ENCODE measurements at regions not wholly inside any gene's neighbourhood (a gene's known extent, or its start where the extent isn't known, plus 50 kb on each side); places are given as distances from the start of the nearest gene placed in this dataset.
"Not testable (repeated sequence)": the region's sequence is repeated elsewhere in the genome, so short reads cannot be mapped to it uniquely, and the experiment has no call there.

DNA sequence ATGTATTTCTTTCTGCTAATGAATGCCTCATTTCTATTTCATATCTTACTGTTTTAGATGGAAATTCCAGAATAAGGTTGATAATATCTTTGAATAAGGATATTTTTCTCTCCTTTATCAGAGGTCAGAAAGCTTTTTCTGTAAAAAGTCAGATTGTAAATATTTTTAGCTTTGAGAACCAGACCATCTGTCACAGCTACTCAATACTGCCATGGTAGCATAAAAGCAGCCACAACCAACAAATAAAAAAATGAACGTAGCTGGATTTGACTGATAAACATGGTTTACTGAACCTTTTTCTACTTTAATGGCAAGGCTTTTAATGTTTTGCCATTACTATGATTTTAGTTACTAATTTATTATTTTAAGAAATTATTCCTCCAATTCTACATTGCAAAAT is 217.4 kb upstream of the COX10 start:
- peaks cover 36% of the 10 kb centered on the region for H3K9me3 Mint-ChIP-seq
- ChIA-PET CTCF (no interaction called here), POLR2A (no interaction called here)
- no peak overlapping the region for H3K27ac Mint-ChIP-seq
- TF ChIP-seq GRHL2 (CRISPR knock-in tag; IDR thresholded peaks at IDR 0.05; ENCODE audit: insufficient replicate concordance, severe bottlenecking) (no peak), EMX1 (CRISPR knock-in tag; IDR thresholded peaks at IDR 0.05) (no peak), CREB1 (CRISPR knock-in tag; IDR thresholded peaks at IDR 0.05) (no peak), CBFB (CRISPR knock-in tag; IDR thresholded peaks at IDR 0.05; ENCODE audit: low read depth) (no peak), IRF2 (CRISPR knock-in tag; IDR thresholded peaks at IDR 0.05; ENCODE audit: borderline replicate concordance, low read depth) (no peak)
- TF ChIP-seq, protein P1, sequence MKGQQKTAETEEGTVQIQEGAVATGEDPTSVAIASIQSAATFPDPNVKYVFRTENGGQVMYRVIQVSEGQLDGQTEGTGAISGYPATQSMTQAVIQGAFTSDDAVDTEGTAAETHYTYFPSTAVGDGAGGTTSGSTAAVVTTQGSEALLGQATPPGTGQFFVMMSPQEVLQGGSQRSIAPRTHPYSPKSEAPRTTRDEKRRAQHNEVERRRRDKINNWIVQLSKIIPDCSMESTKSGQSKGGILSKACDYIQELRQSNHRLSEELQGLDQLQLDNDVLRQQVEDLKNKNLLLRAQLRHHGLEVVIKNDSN (CRISPR knock-in tag; IDR thresholded peaks at IDR 0.05) = no peak
- TF ChIP-seq, protein P2, sequence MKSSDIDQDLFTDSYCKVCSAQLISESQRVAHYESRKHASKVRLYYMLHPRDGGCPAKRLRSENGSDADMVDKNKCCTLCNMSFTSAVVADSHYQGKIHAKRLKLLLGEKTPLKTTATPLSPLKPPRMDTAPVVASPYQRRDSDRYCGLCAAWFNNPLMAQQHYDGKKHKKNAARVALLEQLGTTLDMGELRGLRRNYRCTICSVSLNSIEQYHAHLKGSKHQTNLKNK (CRISPR knock-in tag; IDR thresholded peaks at IDR 0.05) = no peak
- TF ChIP-seq, protein P3, sequence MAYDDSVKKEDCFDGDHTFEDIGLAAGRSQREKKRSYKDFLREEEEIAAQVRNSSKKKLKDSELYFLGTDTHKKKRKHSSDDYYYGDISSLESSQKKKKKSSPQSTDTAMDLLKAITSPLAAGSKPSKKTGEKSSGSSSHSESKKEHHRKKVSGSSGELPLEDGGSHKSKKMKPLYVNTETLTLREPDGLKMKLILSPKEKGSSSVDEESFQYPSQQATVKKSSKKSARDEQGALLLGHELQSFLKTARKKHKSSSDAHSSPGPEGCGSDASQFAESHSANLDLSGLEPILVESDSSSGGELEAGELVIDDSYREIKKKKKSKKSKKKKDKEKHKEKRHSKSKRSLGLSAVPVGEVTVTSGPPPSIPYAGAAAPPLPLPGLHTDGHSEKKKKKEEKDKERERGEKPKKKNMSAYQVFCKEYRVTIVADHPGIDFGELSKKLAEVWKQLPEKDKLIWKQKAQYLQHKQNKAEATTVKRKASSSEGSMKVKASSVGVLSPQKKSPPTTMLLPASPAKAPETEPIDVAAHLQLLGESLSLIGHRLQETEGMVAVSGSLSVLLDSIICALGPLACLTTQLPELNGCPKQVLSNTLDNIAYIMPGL (CRISPR knock-in tag; IDR thresholded peaks at IDR 0.05) = no peak
- peaks cover 16% of the 10 kb centered on the region for H3K36me3 Mint-ChIP-seq
- H3K4me3 Mint-ChIP-seq = no peak overlapping the region
- DNase-seq (ENCODE audit: low spot score) = no peak
- no peaks in the 10 kb centered on the region for H3K4me1 Mint-ChIP-seq
- no peak for ATAC-seq
- H3K27me3 Mint-ChIP-seq (ENCODE audit: low read depth) = no peaks in the 10 kb centered on the region; the same call in 1 of the 2 replicates

DNA sequence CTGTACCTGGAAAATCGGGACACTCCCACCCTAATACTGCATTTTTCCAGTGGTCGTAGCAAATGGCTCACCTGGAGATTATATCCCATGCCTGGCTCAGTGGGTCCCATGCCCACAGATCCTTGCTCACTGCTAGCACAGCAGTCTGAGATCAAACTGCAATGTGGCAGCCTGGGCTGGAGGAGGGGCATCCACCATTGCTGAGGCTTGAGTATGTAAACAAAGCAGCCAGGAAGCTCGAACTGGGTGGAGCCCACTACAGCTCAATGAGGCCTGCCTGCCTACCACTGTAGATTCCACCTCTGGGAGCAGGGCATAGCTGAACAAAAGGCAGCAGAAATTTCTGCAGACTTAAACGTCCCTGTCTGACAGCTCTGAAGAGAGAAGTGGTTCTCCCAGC is 213.6 kb upstream of the COX10 start:
- H3K4me3 Mint-ChIP-seq; DNase-seq (ENCODE audit: low spot score); H3K27me3 Mint-ChIP-seq (ENCODE audit: low read depth); H3K4me1 Mint-ChIP-seq; POLR2A ChIA-PET; CTCF ChIA-PET; ATAC-seq; H3K27ac Mint-ChIP-seq: not testable (repeated sequence)
- Mint-ChIP-seq H3K36me3 (peaks cover 17% of the 10 kb centered on the region), H3K9me3 (peaks cover 30% of the 10 kb centered on the region)

DNA sequence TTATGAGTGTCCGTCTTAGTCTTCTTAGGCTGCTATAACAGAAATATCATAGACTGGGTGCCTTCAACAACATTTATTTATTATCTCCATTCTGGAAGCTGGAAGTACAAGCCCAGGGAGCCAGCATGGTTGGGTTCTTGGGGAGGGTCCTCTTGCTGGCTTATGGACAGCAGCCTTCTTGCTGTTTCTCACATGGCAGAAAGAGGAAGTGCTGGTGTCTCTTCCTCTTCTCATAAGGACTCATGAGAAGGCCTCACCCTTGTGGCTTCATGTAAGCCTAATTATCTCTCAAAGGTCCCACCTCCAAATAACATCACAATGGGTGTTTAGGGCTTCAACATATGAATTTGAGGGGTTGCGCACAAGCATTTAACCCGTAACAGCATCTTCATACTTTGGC is 207.0 kb upstream of the COX10 start:
- CTCF ChIA-PET = no interaction called here
- Mint-ChIP-seq H3K4me1 (peaks cover 7% of the 10 kb centered on the region), H3K27ac (no peak overlapping the region), H3K9me3 (peaks cover 14% of the 10 kb centered on the region), H3K36me3 (peaks cover 3% of the 10 kb centered on the region; the same call in 1 of the 2 replicates), H3K27me3 (ENCODE audit: low read depth) (peaks cover 2% of the 10 kb centered on the region; the same call in 1 of the 2 replicates), H3K4me3 (no peak overlapping the region)
- DNase-seq (ENCODE audit: low spot score) (no peak), ATAC-seq (no peak)
- POLR2A ChIA-PET = no interaction called here
- no peak for TF ChIP-seq ZNF232 (CRISPR knock-in tag; IDR thresholded peaks at IDR 0.05)
- TF ChIP-seq, protein P4, sequence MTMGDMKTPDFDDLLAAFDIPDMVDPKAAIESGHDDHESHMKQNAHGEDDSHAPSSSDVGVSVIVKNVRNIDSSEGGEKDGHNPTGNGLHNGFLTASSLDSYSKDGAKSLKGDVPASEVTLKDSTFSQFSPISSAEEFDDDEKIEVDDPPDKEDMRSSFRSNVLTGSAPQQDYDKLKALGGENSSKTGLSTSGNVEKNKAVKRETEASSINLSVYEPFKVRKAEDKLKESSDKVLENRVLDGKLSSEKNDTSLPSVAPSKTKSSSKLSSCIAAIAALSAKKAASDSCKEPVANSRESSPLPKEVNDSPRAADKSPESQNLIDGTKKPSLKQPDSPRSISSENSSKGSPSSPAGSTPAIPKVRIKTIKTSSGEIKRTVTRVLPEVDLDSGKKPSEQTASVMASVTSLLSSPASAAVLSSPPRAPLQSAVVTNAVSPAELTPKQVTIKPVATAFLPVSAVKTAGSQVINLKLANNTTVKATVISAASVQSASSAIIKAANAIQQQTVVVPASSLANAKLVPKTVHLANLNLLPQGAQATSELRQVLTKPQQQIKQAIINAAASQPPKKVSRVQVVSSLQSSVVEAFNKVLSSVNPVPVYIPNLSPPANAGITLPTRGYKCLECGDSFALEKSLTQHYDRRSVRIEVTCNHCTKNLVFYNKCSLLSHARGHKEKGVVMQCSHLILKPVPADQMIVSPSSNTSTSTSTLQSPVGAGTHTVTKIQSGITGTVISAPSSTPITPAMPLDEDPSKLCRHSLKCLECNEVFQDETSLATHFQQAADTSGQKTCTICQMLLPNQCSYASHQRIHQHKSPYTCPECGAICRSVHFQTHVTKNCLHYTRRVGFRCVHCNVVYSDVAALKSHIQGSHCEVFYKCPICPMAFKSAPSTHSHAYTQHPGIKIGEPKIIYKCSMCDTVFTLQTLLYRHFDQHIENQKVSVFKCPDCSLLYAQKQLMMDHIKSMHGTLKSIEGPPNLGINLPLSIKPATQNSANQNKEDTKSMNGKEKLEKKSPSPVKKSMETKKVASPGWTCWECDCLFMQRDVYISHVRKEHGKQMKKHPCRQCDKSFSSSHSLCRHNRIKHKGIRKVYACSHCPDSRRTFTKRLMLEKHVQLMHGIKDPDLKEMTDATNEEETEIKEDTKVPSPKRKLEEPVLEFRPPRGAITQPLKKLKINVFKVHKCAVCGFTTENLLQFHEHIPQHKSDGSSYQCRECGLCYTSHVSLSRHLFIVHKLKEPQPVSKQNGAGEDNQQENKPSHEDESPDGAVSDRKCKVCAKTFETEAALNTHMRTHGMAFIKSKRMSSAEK (CRISPR knock-in tag; IDR thresholded peaks at IDR 0.05; ENCODE audit: borderline replicate concordance) = no peak
- no peak for TF ChIP-seq SMAD4 (CRISPR knock-in tag; IDR thresholded peaks at IDR 0.05)
- TF ChIP-seq, protein P5, sequence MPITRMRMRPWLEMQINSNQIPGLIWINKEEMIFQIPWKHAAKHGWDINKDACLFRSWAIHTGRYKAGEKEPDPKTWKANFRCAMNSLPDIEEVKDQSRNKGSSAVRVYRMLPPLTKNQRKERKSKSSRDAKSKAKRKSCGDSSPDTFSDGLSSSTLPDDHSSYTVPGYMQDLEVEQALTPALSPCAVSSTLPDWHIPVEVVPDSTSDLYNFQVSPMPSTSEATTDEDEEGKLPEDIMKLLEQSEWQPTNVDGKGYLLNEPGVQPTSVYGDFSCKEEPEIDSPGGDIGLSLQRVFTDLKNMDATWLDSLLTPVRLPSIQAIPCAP (CRISPR knock-in tag; IDR thresholded peaks at IDR 0.05) = no peak
- TF ChIP-seq, protein P6, sequence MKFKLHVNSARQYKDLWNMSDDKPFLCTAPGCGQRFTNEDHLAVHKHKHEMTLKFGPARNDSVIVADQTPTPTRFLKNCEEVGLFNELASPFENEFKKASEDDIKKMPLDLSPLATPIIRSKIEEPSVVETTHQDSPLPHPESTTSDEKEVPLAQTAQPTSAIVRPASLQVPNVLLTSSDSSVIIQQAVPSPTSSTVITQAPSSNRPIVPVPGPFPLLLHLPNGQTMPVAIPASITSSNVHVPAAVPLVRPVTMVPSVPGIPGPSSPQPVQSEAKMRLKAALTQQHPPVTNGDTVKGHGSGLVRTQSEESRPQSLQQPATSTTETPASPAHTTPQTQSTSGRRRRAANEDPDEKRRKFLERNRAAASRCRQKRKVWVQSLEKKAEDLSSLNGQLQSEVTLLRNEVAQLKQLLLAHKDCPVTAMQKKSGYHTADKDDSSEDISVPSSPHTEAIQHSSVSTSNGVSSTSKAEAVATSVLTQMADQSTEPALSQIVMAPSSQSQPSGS (CRISPR knock-in tag; IDR thresholded peaks at IDR 0.05; ENCODE audit: borderline replicate concordance, low read depth) = no peak
- TF ChIP-seq, protein P7, sequence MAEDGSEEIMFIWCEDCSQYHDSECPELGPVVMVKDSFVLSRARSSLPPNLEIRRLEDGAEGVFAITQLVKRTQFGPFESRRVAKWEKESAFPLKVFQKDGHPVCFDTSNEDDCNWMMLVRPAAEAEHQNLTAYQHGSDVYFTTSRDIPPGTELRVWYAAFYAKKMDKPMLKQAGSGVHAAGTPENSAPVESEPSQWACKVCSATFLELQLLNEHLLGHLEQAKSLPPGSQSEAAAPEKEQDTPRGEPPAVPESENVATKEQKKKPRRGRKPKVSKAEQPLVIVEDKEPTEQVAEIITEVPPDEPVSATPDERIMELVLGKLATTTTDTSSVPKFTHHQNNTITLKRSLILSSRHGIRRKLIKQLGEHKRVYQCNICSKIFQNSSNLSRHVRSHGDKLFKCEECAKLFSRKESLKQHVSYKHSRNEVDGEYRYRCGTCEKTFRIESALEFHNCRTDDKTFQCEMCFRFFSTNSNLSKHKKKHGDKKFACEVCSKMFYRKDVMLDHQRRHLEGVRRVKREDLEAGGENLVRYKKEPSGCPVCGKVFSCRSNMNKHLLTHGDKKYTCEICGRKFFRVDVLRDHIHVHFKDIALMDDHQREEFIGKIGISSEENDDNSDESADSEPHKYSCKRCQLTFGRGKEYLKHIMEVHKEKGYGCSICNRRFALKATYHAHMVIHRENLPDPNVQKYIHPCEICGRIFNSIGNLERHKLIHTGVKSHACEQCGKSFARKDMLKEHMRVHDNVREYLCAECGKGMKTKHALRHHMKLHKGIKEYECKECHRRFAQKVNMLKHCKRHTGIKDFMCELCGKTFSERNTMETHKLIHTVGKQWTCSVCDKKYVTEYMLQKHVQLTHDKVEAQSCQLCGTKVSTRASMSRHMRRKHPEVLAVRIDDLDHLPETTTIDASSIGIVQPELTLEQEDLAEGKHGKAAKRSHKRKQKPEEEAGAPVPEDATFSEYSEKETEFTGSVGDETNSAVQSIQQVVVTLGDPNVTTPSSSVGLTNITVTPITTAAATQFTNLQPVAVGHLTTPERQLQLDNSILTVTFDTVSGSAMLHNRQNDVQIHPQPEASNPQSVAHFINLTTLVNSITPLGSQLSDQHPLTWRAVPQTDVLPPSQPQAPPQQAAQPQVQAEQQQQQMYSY (CRISPR knock-in tag; IDR thresholded peaks at IDR 0.05) = no peak
- TF ChIP-seq NFE2L1 (CRISPR knock-in tag; IDR thresholded peaks at IDR 0.05) = no peak
- TF ChIP-seq, protein P3 (CRISPR knock-in tag; IDR thresholded peaks at IDR 0.05) = no peak
- TF ChIP-seq, protein P8, sequence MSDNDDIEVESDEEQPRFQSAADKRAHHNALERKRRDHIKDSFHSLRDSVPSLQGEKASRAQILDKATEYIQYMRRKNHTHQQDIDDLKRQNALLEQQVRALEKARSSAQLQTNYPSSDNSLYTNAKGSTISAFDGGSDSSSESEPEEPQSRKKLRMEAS (CRISPR knock-in tag; IDR thresholded peaks at IDR 0.05) = no peak
- TF ChIP-seq IRF2 (CRISPR knock-in tag; IDR thresholded peaks at IDR 0.05; ENCODE audit: borderline replicate concordance, low read depth) = no peak

All from WTC11 (cell line).